ENCODE measurements at regions not wholly inside any gene's neighbourhood (a gene's known extent, or its start where the extent isn't known, plus 50 kb on each side); places are given as distances from the start of the nearest gene placed in this dataset.

DNA sequence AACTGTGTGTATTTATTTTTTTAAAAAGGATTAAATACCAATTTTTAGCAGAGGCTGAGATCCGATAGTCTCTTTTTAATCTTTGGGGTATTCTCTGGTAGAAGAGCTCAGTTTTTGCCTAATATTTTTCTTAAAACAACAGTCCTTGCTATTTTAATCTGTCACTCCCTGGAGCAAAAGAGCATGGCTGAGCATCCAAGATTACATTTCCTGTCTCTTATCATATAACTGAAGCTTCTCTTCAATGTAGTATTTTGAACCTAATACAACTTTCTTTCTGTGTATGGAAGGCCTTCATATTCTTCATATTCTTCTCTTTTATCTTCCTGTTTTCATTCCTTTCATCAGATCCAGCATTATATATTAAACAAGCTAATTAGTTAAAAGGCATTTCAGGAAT, 293.7 kb downstream of the NSUN3 start:
- no peaks in the 10 kb centered on the region for H3K79me2 ChIP-seq
- H3K4me3 ChIP-seq (ENCODE audit: low read depth, low read length), result no peak overlapping the region
- TF ChIP-seq, protein P1, sequence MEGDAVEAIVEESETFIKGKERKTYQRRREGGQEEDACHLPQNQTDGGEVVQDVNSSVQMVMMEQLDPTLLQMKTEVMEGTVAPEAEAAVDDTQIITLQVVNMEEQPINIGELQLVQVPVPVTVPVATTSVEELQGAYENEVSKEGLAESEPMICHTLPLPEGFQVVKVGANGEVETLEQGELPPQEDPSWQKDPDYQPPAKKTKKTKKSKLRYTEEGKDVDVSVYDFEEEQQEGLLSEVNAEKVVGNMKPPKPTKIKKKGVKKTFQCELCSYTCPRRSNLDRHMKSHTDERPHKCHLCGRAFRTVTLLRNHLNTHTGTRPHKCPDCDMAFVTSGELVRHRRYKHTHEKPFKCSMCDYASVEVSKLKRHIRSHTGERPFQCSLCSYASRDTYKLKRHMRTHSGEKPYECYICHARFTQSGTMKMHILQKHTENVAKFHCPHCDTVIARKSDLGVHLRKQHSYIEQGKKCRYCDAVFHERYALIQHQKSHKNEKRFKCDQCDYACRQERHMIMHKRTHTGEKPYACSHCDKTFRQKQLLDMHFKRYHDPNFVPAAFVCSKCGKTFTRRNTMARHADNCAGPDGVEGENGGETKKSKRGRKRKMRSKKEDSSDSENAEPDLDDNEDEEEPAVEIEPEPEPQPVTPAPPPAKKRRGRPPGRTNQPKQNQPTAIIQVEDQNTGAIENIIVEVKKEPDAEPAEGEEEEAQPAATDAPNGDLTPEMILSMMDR (IDR thresholded peaks at IDR 0.05), result no peak
- no peak overlapping the region for H3K4me2 ChIP-seq (ENCODE audit: low read length)
- H3K27me3 ChIP-seq (ENCODE audit: control insufficient read depth, insufficient read depth, low read length), result no peaks in the 10 kb centered on the region
- no peak overlapping the region for H3K9ac ChIP-seq
- H3K9me3 ChIP-seq (ENCODE audit: control insufficient read depth, low read length), result no peaks in the 10 kb centered on the region
- H3K4me1 ChIP-seq, result no peaks in the 10 kb centered on the region
- no peaks in the 10 kb centered on the region for H3K36me3 ChIP-seq (ENCODE audit: control insufficient read depth, insufficient read depth, low read length)
- no peak overlapping the region for H2AFZ ChIP-seq
- no peak overlapping the region for H3K27ac ChIP-seq

DNA sequence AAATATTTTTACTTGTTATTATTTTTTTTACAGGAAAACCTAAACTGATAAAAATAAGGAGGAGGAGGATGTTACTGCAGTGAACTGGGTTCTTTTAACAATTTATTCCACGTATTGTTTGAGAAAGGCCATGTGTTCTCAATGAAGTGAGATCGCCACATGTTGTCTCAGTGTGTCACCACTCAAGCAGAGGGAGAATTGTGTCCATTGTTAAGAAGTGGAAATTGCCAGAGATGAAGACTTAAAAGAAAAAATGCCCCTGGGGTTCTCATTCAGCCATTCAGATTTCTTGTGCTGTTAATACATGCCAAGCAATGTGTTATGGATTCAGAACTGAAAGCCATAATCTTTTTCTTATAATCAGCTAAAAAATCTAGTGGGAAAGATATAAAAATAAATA, 297.1 kb downstream of the NSUN3 start:
- H3K9ac ChIP-seq, result no peak overlapping the region
- H3K27ac ChIP-seq, result no peak overlapping the region
- no peaks in the 10 kb centered on the region for H3K9me3 ChIP-seq (ENCODE audit: control insufficient read depth, low read length)
- H3K36me3 ChIP-seq (ENCODE audit: control insufficient read depth, insufficient read depth, low read length), result no peaks in the 10 kb centered on the region
- no peaks in the 10 kb centered on the region for H3K27me3 ChIP-seq (ENCODE audit: control insufficient read depth, insufficient read depth, low read length)
- no peaks in the 10 kb centered on the region for H3K4me1 ChIP-seq
- H3K79me2 ChIP-seq, result no peaks in the 10 kb centered on the region
- no peak overlapping the region for H3K4me3 ChIP-seq (ENCODE audit: low read depth, low read length)
- H3K4me2 ChIP-seq (ENCODE audit: low read length), result no peak overlapping the region
- TF ChIP-seq, protein P1 (IDR thresholded peaks at IDR 0.05), result no peak
- no peak overlapping the region for H2AFZ ChIP-seq

DNA sequence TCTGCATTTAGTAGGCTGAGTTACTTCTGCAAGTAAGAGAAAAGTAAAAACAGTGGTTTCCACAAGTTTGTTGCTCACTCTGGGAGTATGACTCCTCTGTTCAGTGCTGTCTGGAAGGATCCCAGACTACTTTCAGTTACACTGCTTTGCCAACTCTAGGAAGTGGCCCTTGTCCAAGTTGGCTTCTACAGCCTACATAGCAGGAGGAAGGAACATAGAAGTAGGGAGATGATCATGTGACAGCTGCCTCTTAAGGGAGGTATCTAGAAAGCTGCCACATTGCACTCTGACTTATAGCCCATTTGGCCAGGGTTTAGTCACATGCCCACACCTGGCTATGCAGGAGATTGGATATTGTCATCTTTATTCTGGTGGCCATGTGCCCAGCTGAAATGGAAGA, 298.1 kb downstream of the NSUN3 start:
- H3K27me3 ChIP-seq (ENCODE audit: control insufficient read depth, insufficient read depth, low read length), result no peaks in the 10 kb centered on the region
- H3K4me1 ChIP-seq, result no peaks in the 10 kb centered on the region
- H3K79me2 ChIP-seq, result no peaks in the 10 kb centered on the region
- H3K27ac ChIP-seq, result no peak overlapping the region
- H2AFZ ChIP-seq, result no peak overlapping the region
- TF ChIP-seq, protein P1 (IDR thresholded peaks at IDR 0.05), result no peak
- no peaks in the 10 kb centered on the region for H3K36me3 ChIP-seq (ENCODE audit: control insufficient read depth, insufficient read depth, low read length)
- H3K9me3 ChIP-seq (ENCODE audit: control insufficient read depth, low read length), result no peaks in the 10 kb centered on the region
- no peak overlapping the region for H3K4me3 ChIP-seq (ENCODE audit: low read depth, low read length)
- H3K4me2 ChIP-seq (ENCODE audit: low read length), result no peak overlapping the region
- H3K9ac ChIP-seq, result no peak overlapping the region

DNA sequence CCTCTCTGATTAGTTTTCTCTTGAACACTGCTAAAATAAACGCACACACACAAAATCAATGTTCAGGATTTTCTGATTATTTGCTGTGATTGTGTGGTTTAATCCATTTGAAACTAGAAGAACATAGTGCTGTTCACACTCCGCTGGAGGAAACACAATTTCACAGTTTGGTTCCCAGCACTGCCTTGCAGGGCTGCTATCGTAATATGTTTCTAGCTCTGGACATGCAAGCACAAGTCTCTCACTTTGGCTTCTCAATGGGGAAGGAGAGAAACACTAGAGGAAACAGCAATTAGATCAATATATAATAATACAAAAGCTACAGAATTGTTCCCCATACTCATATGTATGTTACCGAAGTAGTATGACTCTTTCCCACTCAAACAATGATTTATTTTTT, 299.5 kb downstream of the NSUN3 start:
- Histone ChIP-seq H3K4me2 (ENCODE audit: low read length) (no peak overlapping the region), H3K79me2 (no peaks in the 10 kb centered on the region), H3K9ac (no peak overlapping the region), H3K4me3 (ENCODE audit: low read depth, low read length) (no peak overlapping the region), H3K9me3 (ENCODE audit: control insufficient read depth, low read length) (no peaks in the 10 kb centered on the region), H3K27ac (no peak overlapping the region), H3K36me3 (ENCODE audit: control insufficient read depth, insufficient read depth, low read length) (no peaks in the 10 kb centered on the region), H3K4me1 (no peaks in the 10 kb centered on the region), H2AFZ (no peak overlapping the region), H3K27me3 (ENCODE audit: control insufficient read depth, insufficient read depth, low read length) (no peaks in the 10 kb centered on the region)
- TF ChIP-seq, protein P1 (IDR thresholded peaks at IDR 0.05), result no peak

DNA sequence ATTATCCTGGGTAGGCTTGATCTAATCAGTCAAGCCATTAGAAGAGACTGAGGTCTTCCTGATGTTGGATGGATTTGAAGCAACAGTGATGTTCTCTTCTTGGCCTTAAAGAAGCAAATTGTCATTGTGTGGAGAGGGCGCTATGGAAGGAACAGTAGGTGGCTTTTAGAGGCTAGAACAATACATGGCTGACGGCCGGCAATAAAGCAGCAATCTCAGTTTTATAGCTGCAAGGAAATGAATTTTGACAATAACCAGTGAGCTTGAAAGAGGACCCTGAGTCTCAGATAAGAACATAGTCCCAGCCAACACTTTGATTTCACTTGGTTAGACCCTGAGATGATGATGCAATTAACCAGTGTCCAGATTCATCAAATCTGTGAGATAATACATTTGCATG, 302.1 kb downstream of the NSUN3 start:
- no peaks in the 10 kb centered on the region for H3K79me2 ChIP-seq
- no peak overlapping the region for H3K4me3 ChIP-seq (ENCODE audit: low read depth, low read length)
- H2AFZ ChIP-seq, result no peak overlapping the region
- H3K36me3 ChIP-seq (ENCODE audit: control insufficient read depth, insufficient read depth, low read length), result no peaks in the 10 kb centered on the region
- H3K4me1 ChIP-seq, result no peaks in the 10 kb centered on the region
- no peaks in the 10 kb centered on the region for H3K9me3 ChIP-seq (ENCODE audit: control insufficient read depth, low read length)
- no peaks in the 10 kb centered on the region for H3K27me3 ChIP-seq (ENCODE audit: control insufficient read depth, insufficient read depth, low read length)
- no peak overlapping the region for H3K27ac ChIP-seq
- H3K4me2 ChIP-seq (ENCODE audit: low read length), result no peak overlapping the region
- TF ChIP-seq, protein P1 (IDR thresholded peaks at IDR 0.05), result no peak
- no peak overlapping the region for H3K9ac ChIP-seq

Data from parathyroid adenoma (tissue), 2 donors.